Smooth muscle cell (in vitro differentiated cells): ENCODE measurements at regions not wholly inside any gene's neighbourhood (a gene's known extent, or its start where the extent isn't known, plus 50 kb on each side); places are given as distances from the start of the nearest gene placed in this dataset.
A peak's percentile ranks its signal among the peaks of the same experiment; 100 is the strongest.

Experiments used
- DNase-seq: peaks from one replicate; lab custom pipeline; 2025; ENCODE audit not compliant: unreplicated experiment; lab: John Stamatoyannopoulos, UW
- H2AFZ ChIP-seq: fragments of 200-600 bp; sonication (generic); 2 replicates; pipeline ENCODE4 v1.6.0; 2016; ENCODE audit warnings: antibody characterized with exemption, low read depth, mild to moderate bottlenecking
- H3F3A ChIP-seq: fragments of 200-600 bp; sonication (generic); 2 replicates; pipeline ENCODE4 v1.6.0; 2017; ENCODE audit warnings: antibody characterized with exemption, low read depth
- H3K27ac ChIP-seq: fragments of 200-600 bp; sonication (generic); 2 replicates; pipeline ENCODE4 v1.5.1; 2016; ENCODE audit warnings: low read depth, mild to moderate bottlenecking
- H3K27me3 ChIP-seq: fragments of 200-600 bp; sonication (generic); 2 replicates; pipeline ENCODE4 v1.6.1; 2016; ENCODE audit warnings: low read depth, mild to moderate bottlenecking
- H3K36me3 ChIP-seq: fragments of 200-600 bp; sonication (generic); 2 replicates; pipeline ENCODE4 v1.5.1; 2016; ENCODE audit warnings: low read depth
- H3K4me1 ChIP-seq: fragments of 200-600 bp; sonication (generic); 2 replicates; pipeline ENCODE4 v1.5.1; 2016; ENCODE audit warnings: low read depth
- H3K4me2 ChIP-seq: fragments of 200-600 bp; sonication (generic); 2 replicates; pipeline ENCODE4 v1.6.0; 2016; ENCODE audit warnings: mild to moderate bottlenecking
- H3K4me3 ChIP-seq: fragments of 200-600 bp; sonication (generic); 2 replicates; pipeline ENCODE4 v1.5.1; 2016; ENCODE audit warnings: mild to moderate bottlenecking
- H3K79me2 ChIP-seq: fragments of 200-600 bp; sonication (generic); 2 replicates; pipeline ENCODE4 v1.6.0; 2016; ENCODE audit warnings: low read depth, mild to moderate bottlenecking
- H3K9ac ChIP-seq: fragments of 200-600 bp; sonication (generic); 2 replicates; pipeline ENCODE4 v1.6.0; 2016; ENCODE audit warnings: low read depth
- H3K9me3 ChIP-seq: fragments of 200-600 bp; sonication (generic); replicated peaks from 2 replicates; pipeline ENCODE4 v1.5.1; 2016; ENCODE audit warnings: low read depth
- H4K20me1 ChIP-seq: fragments of 200-600 bp; sonication (generic); 2 replicates; pipeline ENCODE4 v1.6.0; 2016; ENCODE audit warnings: low read depth
- WGBS: methylation state at CpG from one replicate; pipeline ENCODE4 v1.1.7; 2016; ENCODE audit warnings: low lambda C conversion rate; 5-methylcytosine and 5-hydroxymethylcytosine counted together
- TF ChIP-seq, protein P1 (sequence below): fragments of 200-600 bp; sonication (generic); IDR thresholded peaks from 2 replicates; pipeline ENCODE4 v1.5.1; 2017; ENCODE audit warnings: borderline replicate concordance, mild to moderate bottlenecking, antibody characterized with exemption; ENCODE audit not compliant: insufficient read depth, poor library complexity, severe bottlenecking

DNA sequence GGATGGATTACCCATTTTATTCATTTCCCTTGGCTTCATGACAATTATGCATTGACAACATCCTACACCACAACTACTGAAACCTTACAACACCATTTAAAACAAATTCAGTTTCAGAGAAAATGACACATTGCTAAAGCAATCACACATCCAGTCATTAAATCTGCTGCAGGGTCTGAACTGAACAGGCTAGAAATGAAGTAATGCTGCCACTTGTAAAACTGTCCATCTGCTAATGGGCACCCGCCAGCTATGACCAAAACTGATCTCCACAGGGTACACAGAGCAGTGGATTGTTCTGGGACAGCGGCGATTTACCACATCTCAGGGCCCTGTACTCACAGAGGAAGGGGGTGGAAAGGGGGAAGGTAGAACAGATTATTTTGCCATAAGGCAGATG is 172.9 kb upstream of the FBXL4 start:
- H3K27ac ChIP-seq = no peak overlapping the region
- no peak overlapping the region for H3K4me2 ChIP-seq
- TF ChIP-seq, protein P1, sequence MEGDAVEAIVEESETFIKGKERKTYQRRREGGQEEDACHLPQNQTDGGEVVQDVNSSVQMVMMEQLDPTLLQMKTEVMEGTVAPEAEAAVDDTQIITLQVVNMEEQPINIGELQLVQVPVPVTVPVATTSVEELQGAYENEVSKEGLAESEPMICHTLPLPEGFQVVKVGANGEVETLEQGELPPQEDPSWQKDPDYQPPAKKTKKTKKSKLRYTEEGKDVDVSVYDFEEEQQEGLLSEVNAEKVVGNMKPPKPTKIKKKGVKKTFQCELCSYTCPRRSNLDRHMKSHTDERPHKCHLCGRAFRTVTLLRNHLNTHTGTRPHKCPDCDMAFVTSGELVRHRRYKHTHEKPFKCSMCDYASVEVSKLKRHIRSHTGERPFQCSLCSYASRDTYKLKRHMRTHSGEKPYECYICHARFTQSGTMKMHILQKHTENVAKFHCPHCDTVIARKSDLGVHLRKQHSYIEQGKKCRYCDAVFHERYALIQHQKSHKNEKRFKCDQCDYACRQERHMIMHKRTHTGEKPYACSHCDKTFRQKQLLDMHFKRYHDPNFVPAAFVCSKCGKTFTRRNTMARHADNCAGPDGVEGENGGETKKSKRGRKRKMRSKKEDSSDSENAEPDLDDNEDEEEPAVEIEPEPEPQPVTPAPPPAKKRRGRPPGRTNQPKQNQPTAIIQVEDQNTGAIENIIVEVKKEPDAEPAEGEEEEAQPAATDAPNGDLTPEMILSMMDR = no peak
- peaks cover 22% of the 10 kb centered on the region for H3K27me3 ChIP-seq
- H3K9ac ChIP-seq = no peak overlapping the region
- no peak overlapping the region for H3K4me3 ChIP-seq
- no peaks in the 10 kb centered on the region for H3K9me3 ChIP-seq
- DNase-seq = no peak
- H3K36me3 ChIP-seq = no peaks in the 10 kb centered on the region
- no peaks in the 10 kb centered on the region for H3K79me2 ChIP-seq
- no peaks in the 10 kb centered on the region for H3F3A ChIP-seq
- H2AFZ ChIP-seq = no peak overlapping the region
- no peaks in the 10 kb centered on the region for H4K20me1 ChIP-seq
- no peaks in the 10 kb centered on the region for H3K4me1 ChIP-seq
- WGBS = 91% methylated on average over 3 of the region's 3 CpGs

DNA sequence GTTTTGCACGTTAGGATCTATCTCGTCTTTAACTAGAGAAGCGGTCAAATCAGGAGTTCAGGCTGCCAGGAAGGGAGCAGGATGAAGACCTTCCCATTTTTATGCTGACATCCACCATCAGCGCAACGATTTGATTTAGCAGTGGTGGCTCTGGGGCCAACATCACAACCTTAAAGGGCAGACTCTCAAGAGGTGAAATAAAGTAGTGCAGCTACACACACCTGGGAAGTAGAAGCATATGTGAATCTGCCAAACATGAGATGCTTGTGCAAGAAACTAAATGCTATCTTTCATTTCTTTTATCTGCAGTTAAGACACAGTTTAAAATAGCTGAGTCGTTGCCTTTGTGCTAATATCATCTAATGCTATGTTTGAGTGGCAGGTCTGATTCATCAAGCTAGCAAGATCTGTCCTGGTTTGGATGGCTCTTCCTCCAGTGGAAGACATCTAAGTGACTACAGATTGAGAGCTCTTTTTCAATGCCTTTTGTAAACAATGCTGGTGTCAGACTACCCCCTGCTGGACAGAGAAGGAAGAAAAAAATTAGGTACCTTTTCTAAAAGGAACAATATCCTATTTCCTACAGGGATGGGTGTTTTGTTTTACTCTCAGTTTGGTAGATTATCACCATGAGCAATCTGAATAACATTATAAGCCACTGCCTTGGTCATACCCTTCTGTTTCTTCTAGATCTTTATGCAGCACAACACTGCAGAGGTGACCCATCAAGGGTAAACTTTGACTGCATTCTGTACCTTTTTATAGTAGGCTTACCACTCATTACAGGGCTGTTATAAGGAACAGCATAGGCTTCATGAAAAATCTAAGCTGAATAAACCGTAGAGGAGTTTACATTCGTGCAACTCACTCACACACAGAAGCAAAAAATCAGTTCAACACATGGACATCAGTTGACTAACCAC is 171.6 kb upstream of the FBXL4 start:
- Histone ChIP-seq H2AFZ (no peak overlapping the region), H3K27ac (no peak overlapping the region), H3K9ac (no peak overlapping the region), H3F3A (no peaks in the 10 kb centered on the region), H3K4me3 (no peak overlapping the region), H3K27me3 (peaks cover 34% of the 10 kb centered on the region), H3K79me2 (no peaks in the 10 kb centered on the region), H3K4me1 (no peaks in the 10 kb centered on the region), H3K4me2 (no peak overlapping the region), H3K36me3 (no peaks in the 10 kb centered on the region), H4K20me1 (no peaks in the 10 kb centered on the region), H3K9me3 (no peaks in the 10 kb centered on the region)
- TF ChIP-seq, protein P1 = peak; percentile 74
- DNase-seq = no peak
- WGBS = 51% methylated on average over 8 of the region's 8 CpGs

DNA sequence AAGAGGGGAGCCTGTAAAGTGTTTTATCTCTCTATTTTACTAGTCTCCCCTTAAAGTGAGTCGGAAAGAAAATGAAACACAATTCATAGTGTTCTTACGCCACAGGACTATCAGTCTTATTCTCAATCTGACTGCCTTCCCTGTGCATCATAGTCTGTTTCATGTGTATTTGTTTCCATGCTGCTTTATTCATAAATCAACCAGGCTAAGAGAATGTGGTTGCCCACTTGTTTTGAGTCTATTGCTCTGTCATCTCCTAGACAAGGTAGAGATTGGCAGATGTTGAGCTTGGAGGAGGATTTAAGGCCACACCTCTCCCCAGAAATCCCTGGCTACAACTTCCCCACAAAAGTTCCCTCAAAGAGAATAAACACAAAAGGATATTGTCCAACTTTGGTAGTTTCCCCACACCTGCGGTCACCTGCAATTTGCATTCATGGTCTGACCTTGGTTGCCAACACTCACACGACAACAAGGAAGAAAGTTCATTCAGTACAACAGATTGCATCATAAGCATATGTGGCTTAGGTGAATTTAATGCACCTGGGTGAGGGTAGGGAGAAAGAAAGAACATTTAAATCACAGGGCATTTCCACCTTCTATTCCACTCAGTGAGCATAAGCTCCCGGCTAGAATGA is 167.1 kb upstream of the FBXL4 start:
- WGBS = 92% methylated on average over 5 of the region's 5 CpGs
- TF ChIP-seq, protein P1 = no peak
- H3K4me3 ChIP-seq = no peak overlapping the region
- no peak overlapping the region for H3K4me2 ChIP-seq
- H3K27me3 ChIP-seq = peaks cover 50% of the 10 kb centered on the region
- H3F3A ChIP-seq = no peaks in the 10 kb centered on the region
- no peak overlapping the region for H3K9ac ChIP-seq
- no peaks in the 10 kb centered on the region for H3K36me3 ChIP-seq
- no peak overlapping the region for H2AFZ ChIP-seq
- H3K79me2 ChIP-seq = no peaks in the 10 kb centered on the region
- DNase-seq = no peak
- H3K4me1 ChIP-seq = no peaks in the 10 kb centered on the region
- H3K27ac ChIP-seq = no peak overlapping the region
- H3K9me3 ChIP-seq = no peaks in the 10 kb centered on the region
- H4K20me1 ChIP-seq = no peaks in the 10 kb centered on the region
